Posterior vena cava (tissue), 2 donors: ENCODE measurements at regions not wholly inside any gene's neighbourhood (a gene's known extent, or its start where the extent isn't known, plus 50 kb on each side); places are given as distances from the start of the nearest gene placed in this dataset.
"Not testable (repeated sequence)": the region's sequence is repeated elsewhere in the genome, so short reads cannot be mapped to it uniquely, and the experiment has no call there.

ENCODE experiments used
- DNase-seq: peaks from one replicate; pipeline ENCODE4 v3.0.0-alpha.2; 2020; ENCODE audit warnings: low spot score
- intact Hi-C, 2 donors: fragments of 100-400 bp; cut with DNase I; formaldehyde crosslinking; loops; one replicate each; pipeline versions ENCODE4 v1.14.1 to v1.14.2; 2022 to 2023
- donor health status: DM: yes; HTN: yes; CAD: no.
- donor health status: DM: yes; HTN: yes; CAD: no.

DNA sequence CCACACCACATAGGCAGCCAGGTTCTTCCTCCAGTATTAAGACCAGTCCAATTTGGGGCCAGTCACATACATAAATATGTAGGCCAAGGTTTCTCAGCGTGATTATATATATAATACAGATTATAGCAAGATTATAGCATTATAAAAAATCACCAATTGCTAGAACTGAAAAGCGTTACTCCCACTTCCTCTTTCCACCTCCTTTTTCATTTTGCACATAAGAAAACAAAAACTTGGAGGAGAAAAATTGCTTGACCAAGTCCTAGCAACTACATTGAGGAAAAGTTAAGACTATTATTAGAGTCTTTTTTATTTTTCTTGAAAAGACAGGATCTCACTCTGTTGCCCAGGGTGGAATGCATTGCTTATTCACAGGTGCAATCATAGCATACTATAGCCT, 262.7 kb upstream of the KCNN2 start:
- intact Hi-C loops = no loop called here
- no peak for DNase-seq

DNA sequence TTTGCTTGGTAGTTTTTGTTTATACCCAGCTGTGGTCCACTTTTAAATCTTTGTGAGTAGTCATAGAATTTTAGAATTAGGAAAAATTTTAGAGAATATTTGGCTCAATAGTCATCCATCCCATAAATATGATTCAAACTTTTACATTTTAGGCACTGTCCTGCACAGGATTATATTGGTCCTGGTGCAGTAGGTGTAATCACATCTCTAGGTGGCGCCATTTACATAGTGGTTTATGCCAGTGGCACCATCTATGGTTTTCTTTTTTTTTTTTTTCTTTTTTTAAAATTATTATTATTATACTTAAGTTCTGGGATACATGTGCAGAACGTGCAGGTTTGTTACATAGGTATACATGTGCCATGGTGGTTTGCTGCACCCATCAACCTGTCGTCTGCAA, 260.7 kb upstream of the KCNN2 start:
- intact Hi-C loops = no loop called here

DNA sequence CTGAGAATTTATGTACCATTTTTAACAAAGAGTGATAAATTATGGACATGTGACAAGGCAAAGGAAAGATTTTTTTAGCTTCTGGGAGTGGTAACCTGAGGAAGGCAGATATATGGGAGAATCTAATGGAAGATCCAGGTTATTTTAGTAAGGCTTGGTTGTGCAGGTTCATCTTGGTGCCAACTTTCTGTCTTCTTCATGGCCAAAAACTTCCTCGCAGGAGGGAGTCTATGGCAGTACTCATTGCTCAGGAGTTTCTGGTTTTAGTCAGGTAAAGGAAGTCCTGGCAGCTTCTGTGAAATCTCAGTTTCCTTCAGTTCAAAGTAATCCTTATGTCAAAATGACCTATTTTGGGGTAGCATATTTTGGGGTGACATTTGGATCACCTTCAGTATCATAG, 248.3 kb upstream of the KCNN2 start:
- intact Hi-C loops = no loop called here
- DNase-seq = no peak

More for the DNA sequence above, 260.7 kb upstream of the KCNN2 start:
- DNase-seq = no peak

DNA sequence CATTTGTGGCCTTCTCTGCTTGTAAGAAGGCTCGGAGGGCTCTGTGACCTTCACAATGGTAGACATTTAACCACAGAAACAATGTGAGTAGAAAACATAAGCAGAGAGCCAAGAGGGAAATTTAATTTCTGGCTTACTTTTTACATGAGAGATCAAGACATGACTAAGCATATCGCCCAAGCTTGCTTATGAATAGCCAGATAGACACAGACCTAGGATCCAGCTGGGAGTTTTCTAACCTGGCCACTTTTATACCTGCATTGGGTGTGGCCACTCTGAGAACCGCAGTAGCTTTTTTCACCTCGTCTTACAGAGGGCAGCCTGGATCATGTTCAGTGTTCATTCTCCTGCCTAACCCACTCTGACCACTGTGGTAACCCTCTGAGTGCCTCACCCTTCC, 244.9 kb upstream of the KCNN2 start:
- DNase-seq = no peak
- intact Hi-C loops = no loop called here

DNA sequence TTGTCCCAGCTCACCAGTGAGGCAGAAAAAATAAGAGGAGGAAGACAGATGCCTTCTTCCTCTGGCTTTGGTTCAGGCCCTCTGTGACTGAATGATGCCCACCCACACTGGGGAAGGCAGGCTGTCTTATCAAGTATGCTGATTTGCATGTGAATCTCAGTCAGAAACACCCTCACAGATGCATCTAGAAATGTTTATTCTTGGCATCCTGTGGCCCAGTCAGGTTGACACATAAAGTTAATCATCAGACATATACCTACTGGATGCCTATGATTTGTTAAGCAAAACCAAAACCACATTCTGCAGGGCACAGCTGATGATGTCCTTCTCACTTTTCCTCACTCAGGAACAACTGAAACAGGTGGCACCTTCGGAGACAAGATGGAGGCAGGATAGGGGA, 243.4 kb upstream of the KCNN2 start:
- DNase-seq = no peak
- intact Hi-C loops = no loop called here

DNA sequence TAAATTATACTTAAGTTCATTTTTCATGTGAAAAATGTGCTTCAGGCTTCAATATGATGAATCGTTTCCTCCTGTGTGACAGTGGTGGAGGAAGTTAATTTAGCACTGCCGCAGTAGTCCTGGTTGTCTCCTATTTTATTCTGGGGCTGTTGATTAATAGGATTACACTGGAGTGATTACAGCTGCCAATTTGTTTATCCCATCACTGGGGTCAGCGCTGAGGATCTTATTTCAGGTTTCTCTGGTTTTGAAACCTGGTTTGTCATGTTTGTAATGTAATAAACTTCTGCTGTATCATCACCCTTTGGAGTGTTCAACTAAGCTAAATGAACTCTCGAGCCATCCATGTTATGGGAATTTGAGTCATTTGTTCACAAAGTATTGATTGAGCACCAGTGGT, 241.7 kb upstream of the KCNN2 start:
- no peak for DNase-seq
- intact Hi-C loops = no loop called here

DNA sequence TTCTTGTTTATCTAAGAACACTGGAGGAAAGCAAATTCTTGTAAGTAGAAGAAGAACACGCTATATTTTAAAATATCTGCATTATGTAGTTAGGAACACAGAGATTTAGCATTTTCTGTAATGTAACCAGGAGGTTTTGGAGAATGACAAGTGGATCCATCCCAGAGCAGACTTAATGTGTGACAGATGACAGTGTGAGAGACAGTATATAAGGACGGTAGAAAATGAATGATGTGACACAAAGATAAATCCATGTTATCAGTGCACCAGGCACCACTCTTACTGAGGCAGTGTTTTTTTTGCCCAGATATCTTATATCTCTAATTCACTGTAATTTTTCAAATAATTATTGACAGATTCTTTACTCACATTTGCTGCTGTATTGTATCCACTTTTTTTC, 239.0 kb upstream of the KCNN2 start:
- DNase-seq = no peak
- intact Hi-C loops = no loop called here

DNA sequence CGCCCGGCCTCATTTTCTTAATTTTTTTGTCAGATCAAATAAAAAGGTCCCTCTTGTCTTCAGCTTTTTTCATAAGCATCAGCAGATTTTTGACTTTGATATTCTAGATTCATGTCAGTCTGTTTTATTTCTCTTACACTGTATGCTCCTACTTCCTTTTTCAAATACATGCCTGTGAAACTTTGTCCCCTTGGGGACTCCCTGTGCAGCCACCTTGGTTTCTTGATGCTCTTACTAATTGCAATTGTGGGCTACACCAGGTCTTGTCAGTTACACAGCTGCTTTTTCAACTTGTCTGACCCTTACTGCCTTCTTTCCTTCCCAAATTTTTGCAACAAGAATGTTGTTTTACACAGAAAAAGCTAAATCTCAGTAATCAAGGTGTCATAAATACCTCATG, 238.2 kb upstream of the KCNN2 start:
- intact Hi-C loops = no loop called here
- no peak for DNase-seq

DNA sequence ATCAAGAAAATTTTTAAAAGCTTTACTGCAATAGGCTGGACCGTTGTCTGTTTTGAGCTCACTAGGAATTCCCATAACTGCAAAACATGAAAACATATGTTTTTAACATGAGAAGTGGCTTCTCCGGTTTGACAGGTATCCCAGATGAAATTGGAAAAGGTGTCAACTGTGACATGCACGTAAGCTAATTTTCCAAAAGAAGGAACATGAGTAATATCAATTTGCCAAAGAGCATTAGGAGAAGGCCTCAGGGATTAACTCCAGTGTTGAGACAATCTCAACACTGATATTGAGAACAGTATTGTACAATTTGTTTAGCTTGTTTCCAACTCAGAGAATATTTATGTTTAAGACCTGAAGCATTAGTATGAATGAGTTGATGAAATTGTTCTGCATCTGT, 215.5 kb upstream of the KCNN2 start:
- DNase-seq = no peak
- intact Hi-C loops = no loop called here

DNA sequence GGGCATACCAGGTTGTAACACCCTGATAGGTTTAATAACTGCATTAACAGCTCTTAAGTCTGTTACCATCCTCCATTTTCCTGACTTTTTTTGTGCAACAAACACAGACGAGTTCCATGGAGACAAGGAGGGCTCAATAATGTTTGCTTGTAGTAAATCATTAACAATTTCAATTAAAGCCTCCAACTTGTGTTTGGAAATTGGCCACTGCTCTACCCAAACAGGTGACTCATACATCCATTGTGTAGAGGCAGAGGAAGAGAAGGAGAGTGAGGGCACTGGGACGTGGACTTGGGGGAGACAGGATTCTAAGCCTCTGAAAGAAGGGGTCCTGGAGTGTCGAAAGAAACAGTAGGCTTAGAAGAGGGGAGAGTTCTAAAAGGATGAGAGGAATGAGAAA, 213.6 kb upstream of the KCNN2 start:
- intact Hi-C loops = no loop called here
- no peak for DNase-seq

DNA sequence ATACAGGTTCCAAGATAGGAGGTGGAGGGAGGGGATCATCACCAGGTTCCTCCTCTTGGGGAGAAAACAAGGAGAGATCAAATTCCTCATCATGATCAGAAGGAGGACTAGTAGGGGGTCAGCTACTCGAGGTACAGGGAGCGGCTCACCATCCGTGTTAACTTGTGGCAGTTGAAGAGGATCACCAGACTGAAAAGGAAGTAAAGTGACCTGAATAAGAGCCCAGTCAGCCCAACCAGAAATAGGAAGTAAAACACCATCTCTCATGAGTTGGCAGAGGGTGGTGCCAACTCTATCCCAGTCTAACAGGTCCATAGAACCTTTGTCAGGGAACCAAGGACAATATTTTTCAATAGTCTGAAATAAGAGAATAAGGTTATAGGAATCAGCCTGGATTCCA, 213.1 kb upstream of the KCNN2 start:
- DNase-seq, intact Hi-C loops: not testable (repeated sequence)

DNA sequence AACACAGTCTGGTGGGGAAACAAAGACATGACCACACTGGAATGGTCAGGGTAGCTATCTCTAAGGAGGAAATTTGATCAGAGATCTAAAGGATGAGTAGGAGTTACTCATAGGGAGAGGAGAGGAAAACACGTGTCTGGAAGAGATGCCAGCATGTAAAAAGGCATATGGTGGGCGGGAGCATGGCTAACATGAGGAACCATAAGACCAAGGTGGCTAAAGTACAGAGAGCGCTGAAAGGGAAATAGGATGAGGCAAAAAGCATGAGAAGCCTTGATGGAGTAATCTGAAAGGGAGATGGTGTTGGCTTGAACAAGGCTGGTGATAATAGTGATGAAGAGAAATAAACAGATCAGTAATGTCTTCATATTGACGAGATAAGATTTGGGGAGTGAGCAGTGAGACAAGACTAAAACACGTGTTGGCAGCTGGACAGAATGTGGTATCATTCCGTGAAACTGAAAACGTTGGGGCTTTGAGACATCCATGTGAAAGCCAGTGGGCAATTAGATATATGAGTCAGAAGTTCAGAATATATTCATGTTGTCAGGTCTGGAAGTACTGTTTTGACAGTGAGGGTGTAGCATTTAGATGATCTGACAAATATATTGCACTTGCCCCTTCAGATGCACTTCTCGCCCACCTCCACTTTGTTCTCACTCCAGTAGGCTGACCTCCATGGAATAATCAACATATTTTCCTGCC, 209.1 kb upstream of the KCNN2 start:
- DNase-seq = no peak
- intact Hi-C loops = no loop called here

DNA sequence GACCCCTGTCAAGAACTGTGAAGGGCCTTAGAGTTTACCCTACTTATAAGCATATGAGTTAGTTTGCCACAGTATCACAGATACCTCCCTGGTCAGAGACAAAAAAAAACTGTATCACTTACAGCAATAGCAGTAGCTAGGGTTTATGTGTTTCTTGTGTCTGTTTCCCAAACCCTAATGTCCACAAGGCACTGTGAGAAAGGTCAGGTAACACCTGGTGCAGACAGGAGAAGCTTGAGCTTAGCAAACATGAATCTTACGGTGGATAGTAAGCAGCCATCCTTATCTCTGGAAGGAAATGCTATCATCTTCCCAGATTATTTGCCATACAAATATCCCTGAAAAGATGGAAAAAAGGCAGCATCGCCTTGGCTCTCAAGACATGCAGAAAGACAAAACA, 208.5 kb upstream of the KCNN2 start:
- intact Hi-C loops = no loop called here
- no peak for DNase-seq

DNA sequence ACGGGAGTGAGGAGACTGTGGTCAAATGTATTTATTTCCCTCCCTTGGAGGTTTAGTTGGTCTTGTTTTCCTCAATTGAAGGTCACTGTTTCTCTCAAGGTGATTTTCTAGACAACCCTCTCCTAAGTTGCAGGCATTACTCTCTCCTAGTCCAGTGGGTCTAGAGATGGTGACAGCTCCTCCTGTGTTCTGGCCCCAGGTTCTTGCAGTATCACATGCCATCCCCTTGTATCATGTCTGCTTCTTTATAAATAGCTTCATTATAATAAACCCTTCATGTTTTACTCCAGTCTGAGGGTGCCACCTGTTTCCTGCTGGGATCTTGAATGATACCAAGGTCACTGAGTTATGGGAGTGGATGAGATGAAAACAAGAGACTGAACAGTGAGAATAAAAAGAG, 208.0 kb upstream of the KCNN2 start:
- intact Hi-C loops = no loop called here
- DNase-seq = no peak

DNA sequence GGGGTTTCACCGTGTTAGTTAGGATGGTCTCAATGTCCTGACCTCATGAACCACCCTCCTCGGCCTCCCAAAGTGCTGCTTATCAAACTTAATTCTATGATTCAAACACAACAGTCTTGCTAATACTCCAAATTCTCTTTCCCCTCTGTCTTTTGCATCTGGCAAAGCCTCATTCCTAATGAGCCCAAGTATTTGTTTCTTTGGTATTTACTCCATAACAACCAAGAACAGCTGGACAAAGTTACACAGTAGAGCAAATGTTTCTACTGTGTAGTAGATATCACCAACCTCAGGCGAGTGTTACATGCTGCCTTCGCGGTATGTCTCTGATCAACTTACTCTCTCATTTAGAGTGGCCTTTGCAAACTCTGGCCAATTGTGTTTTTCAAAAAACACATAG, 195.8 kb upstream of the KCNN2 start:
- DNase-seq = no peak
- intact Hi-C loops = no loop called here

DNA sequence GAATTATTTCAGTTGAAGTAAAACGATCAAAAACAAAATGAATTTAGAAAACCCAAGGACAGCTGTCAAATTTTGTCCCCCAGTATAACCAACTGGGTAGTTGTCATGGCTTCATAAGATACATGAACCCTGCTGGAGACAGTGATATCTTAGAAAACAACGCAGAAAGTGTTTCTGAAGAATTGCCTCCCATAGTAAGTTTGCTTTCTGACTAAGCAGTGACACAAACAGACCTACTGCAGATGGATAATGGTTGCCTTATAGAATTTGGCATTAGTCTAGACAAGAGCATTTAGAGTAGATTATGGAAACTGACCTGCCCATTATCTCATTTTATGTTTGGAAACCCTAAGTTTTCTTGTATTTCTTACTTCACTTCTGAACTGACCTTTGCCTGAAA, 187.7 kb upstream of the KCNN2 start:
- intact Hi-C loops = no loop called here
- no peak for DNase-seq

DNA sequence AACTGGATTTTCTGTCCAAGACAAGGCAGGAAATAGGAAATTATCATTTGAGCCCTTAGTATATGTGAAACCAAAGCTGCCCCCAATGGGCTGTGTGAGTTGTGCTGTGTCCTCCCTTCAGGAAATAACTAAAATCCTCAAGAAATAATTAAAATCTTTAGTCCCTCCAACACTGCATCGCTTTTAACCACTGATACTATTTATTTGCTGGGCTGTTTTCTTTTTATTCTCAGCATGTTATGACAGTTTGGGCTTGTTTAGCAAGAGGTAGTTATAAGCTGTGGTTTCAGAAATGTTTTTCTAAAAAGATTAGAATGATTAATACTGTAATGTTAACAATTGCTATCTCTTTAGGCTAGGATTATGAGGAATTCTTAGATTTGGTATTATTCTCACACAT, 187.0 kb upstream of the KCNN2 start:
- no peak for DNase-seq
- intact Hi-C loops = no loop called here

DNA sequence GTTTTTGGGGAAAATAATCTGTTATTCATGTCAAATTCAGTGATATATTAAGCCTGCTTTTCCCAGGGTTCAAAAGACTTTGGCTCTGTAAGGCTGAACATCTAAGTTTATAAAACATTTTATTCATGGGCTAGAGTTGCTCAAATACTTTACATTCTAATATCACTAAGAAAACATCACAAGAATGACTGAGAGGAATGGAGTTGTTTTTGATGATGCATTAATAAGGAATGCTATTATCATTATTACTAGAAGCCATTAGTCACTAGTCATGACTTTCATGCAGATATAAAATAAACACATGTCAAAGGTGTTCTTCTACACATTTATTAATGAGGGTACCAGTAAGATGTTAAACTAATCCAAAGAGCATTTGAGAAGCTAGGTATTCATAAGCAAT, 185.5 kb upstream of the KCNN2 start:
- intact Hi-C loops = no loop called here
- no peak for DNase-seq

DNA sequence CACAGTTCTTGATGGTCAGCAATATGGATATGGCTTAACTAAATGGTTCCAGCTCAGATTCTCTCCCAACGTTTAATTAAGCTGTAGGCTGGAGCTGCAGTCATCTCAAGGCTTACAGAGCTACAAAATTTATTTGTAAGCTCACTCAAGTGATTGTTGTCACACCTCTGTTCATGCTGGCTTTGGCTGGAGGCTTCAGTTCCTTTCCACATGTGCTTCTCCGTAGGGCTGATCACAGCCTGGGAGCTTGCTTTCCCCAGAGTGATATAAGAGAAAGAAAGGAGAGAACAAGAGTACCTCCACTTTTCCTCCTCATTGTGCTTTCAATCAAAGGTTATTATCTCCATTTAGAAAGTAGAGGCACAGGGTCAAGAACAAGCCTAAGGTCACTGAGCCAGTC, 182.7 kb upstream of the KCNN2 start:
- no peak for DNase-seq
- intact Hi-C loops = no loop called here

DNA sequence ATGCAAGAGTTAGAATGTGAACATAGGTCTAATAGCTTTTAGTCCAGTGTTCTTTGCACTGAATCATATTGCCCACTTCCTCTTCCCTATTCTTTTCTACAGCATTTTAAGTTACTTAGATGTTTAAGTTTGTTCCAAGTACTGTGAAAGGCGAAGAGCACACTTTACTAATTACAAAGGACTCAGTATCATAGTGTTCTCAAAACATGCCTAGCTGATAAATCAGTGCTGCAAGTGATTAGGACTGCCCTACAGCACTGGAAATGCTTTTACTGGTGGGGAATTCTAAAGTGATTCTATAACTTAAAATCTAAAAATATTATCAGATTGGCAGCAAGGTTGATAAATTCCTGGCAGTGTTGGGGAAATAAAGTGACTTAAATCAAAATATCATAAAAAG, 177.9 kb upstream of the KCNN2 start:
- intact Hi-C loops = no loop called here
- DNase-seq = no peak

DNA sequence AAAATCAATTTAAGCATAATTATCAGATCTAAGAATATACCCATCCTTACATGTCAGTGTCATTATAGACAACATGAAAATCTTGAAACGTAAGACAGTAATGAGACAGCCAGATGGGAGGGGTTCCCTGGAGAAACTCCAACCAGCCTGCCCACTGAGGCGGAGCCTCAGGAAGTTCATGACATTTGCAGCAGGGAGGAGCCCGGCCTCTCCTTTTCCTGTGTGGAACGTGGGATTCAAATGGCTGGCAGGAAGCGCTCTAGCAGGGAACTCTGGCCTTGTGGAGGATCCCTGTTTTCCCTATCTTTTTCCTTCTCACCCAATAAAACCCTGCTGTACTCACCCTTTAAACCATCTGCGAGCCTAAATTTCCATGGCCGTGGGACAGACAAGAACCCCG, 176.6 kb upstream of the KCNN2 start:
- peak; percentile 61 for DNase-seq

DNA sequence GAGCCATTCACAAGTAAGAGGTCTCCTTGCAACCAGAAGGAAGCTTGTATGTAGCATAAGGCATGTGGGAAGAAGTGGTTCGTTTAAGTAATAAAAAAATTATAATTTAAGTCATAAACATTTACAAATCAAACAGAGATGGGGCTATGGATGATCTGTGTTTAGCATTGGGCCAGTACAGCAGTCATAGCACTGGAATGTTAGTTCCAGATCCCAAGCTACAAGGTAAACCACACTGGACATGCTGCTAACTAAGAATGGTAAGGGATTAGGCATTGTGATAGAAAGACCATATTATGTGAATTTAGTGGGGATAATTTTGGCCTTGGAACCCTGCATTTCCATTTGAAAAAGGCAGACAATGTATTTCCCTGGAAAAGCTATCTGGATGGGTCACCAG, 170.4 kb upstream of the KCNN2 start:
- no peak for DNase-seq
- intact Hi-C loops = no loop called here

More for the DNA sequence above, 176.6 kb upstream of the KCNN2 start:
- intact Hi-C loops = no loop called here
